A549 (cell line): ENCODE measurements at regions not wholly inside any gene's neighbourhood (a gene's known extent, or its start where the extent isn't known, plus 50 kb on each side); places are given as distances from the start of the nearest gene placed in this dataset.

Source experiments
- ATAC-seq, 2 experiments: fragments of 200-7000 bp in 1 of 2; fragments of >200 bp in 1 of 2; cut with Nextera tagmentation in 1 of 2; cut with Tn5 transposase in 1 of 2; 3 replicates each; pipeline versions ENCODE4 v1.8.0 to v1.9.1; 2018 to 2020; ENCODE audit warnings: mild to moderate bottlenecking in 1 of 2, moderate library complexity in 1 of 2
- CTCF ChIA-PET: fragments of 300-600 bp; sonication (Branson Sonifier 250); formaldehyde crosslinking; extraction: SDS; loops from one replicate; lab custom pipeline; 2021; ENCODE audit warnings: antibody characterized with exemption, inconsistent platforms; lab: Yijun Ruan, JAX
- POLR2A ChIA-PET: fragments of 350-600 bp; formaldehyde crosslinking; extraction: SDS; loops from one replicate; lab custom pipeline; 2021; ENCODE audit warnings: antibody characterized with exemption, inconsistent platforms; lab: Yijun Ruan, JAX
- DNase-seq, 2 experiments: peaks; one replicate each; pipeline versions ENCODE4 v3.0.0 to v3.0.0-alpha.2; 2011 to 2016; ENCODE audit warnings: low read depth in 1 of 2, low spot score in 1 of 2
- FAIRE-seq: peaks from 2 replicates; lab custom pipeline; 2011; peaks lifted over from hg19 to GRCh38; lab: Jason Lieb, UNC
- H3K27ac ChIP-seq, 2 experiments: fragments of >200 bp; sonication (Bioruptor Twin); formaldehyde crosslinking; 3 replicates each; pipeline ENCODE4 v1.5.1; 2016 to 2017
- H3K4me1 ChIP-seq: fragments of >200 bp; sonication (Bioruptor Twin); formaldehyde crosslinking; 3 replicates; pipeline ENCODE4 v1.6.1; 2016
- H3K4me2 ChIP-seq: fragments of >200 bp; sonication (Bioruptor Twin); formaldehyde crosslinking; 3 replicates; pipeline ENCODE4 v1.6.1; 2016
- H3K4me3 ChIP-seq: fragments of >200 bp; sonication (Bioruptor Twin); formaldehyde crosslinking; 3 replicates; pipeline ENCODE4 v1.5.1; 2016
- H3K9me3 ChIP-seq: fragments of >200 bp; sonication (Bioruptor Twin); formaldehyde crosslinking; 3 replicates; pipeline ENCODE4 v1.6.1; 2016
- BCL3 ChIP-seq: fragments of >200 bp; sonication (Bioruptor Twin); formaldehyde crosslinking; IDR thresholded peaks from 3 replicates; pipeline ENCODE4 v1.6.1; 2016
- BHLHE40 ChIP-seq: IDR thresholded peaks from 2 replicates; pipeline ENCODE4 v1.6.1; 2012; ENCODE audit warnings: low read depth, low read length, inconsistent platforms
- CBX2 ChIP-seq: fragments of 200-600 bp; sonication (generic); IDR thresholded peaks from 2 replicates; pipeline ENCODE4 v1.6.1; 2016; ENCODE audit warnings: low read depth, mild to moderate bottlenecking, borderline replicate concordance
- CBX8 ChIP-seq: fragments of 200-600 bp; sonication (generic); IDR thresholded peaks from 2 replicates; pipeline ENCODE4 v1.6.1; 2016
- CHD2 ChIP-seq: fragments of 150-350 bp; IDR thresholded peaks from 2 replicates; pipeline ENCODE4 v1.6.1; 2014; ENCODE audit warnings: low read length; ENCODE audit not compliant: partially characterized antibody
- CHD4 ChIP-seq: fragments of 200-600 bp; sonication (generic); IDR thresholded peaks from 2 replicates; pipeline ENCODE4 v1.6.1; 2016; ENCODE audit warnings: antibody characterized with exemption, mild to moderate bottlenecking, borderline replicate concordance
- ELK1 ChIP-seq: fragments of 150-350 bp; IDR thresholded peaks from 2 replicates; pipeline ENCODE4 v1.6.1; 2014; ENCODE audit warnings: low read depth, mild to moderate bottlenecking, low read length
- HEYL ChIP-seq: fragments of 250-450 bp; sonication (Bioruptor Pico); IDR thresholded peaks from 2 replicates; pipeline ENCODE4 v1.8.0; 2021; ENCODE audit warnings: mild to moderate bottlenecking, moderate library complexity
- HMGXB4 ChIP-seq: fragments of 250-450 bp; sonication (Bioruptor Pico); IDR thresholded peaks from 2 replicates; pipeline ENCODE4 v1.5.0; 2021; ENCODE audit warnings: mild to moderate bottlenecking, moderate library complexity, borderline replicate concordance
- HOXB13 ChIP-seq: fragments of 250-450 bp; sonication (Bioruptor Pico); IDR thresholded peaks from 2 replicates; pipeline ENCODE4 v1.5.0; 2020; ENCODE audit warnings: low read depth, mild to moderate bottlenecking, moderate library complexity
- HOXB5 ChIP-seq: fragments of 250-450 bp; sonication (Bioruptor Pico); IDR thresholded peaks from 2 replicates; pipeline ENCODE4 v1.5.0; 2020; ENCODE audit warnings: mild to moderate bottlenecking, moderate library complexity
- JUN ChIP-seq, 2 experiments: fragments of >200 bp; sonication (Bioruptor Twin); formaldehyde crosslinking; IDR thresholded peaks; 2 replicates in 1 of 2; 3 replicates in 1 of 2; pipeline ENCODE4 v1.6.1; 2016 to 2017
- JUNB ChIP-seq: fragments of >200 bp; sonication (Bioruptor Twin); formaldehyde crosslinking; IDR thresholded peaks from 2 replicates; pipeline ENCODE4 v1.6.1; 2016
- KDM1A ChIP-seq: fragments of 200-600 bp; sonication (generic); IDR thresholded peaks from 2 replicates; pipeline ENCODE4 v1.6.1; 2016; ENCODE audit warnings: low read depth, mild to moderate bottlenecking
- KDM5A ChIP-seq: fragments of 200-600 bp; sonication (generic); IDR thresholded peaks from 2 replicates; pipeline ENCODE4 v1.6.1; 2016; ENCODE audit warnings: antibody characterized with exemption, mild to moderate bottlenecking
- MYC ChIP-seq: IDR thresholded peaks from 2 replicates; pipeline ENCODE4 v1.6.1; 2012; ENCODE audit warnings: mild to moderate bottlenecking, inconsistent platforms, low read length, improper control_type of control experiment, borderline replicate concordance
- NFE2L2 ChIP-seq: fragments of 150-350 bp; conservative IDR thresholded peaks from 2 replicates; pipeline ENCODE4 v1.6.1; 2014; ENCODE audit warnings: low read length
- NPAS2 ChIP-seq: fragments of 250-450 bp; sonication (Bioruptor Pico); IDR thresholded peaks from 2 replicates; pipeline ENCODE4 v1.8.0; 2022; ENCODE audit warnings: mild to moderate bottlenecking, moderate library complexity, borderline replicate concordance
- POLR2AphosphoS2 ChIP-seq: conservative IDR thresholded peaks from 2 replicates; pipeline ENCODE4 v1.6.1; 2012; ENCODE audit warnings: low read length, improper control_type of control experiment, inconsistent platforms
- REST ChIP-seq: fragments of 200-600 bp; sonication (generic); IDR thresholded peaks from 2 replicates; pipeline ENCODE4 v1.6.1; 2016; ENCODE audit warnings: antibody characterized with exemption, mild to moderate bottlenecking, moderate library complexity
- RFX5 ChIP-seq: fragments of 450-650 bp; IDR thresholded peaks from 2 replicates; pipeline ENCODE4 v1.7.1; 2014; ENCODE audit warnings: antibody characterized with exemption, mild to moderate bottlenecking, moderate library complexity
- RNF2 ChIP-seq: fragments of 200-600 bp; sonication (generic); IDR thresholded peaks from 2 replicates; pipeline ENCODE4 v1.6.1; 2016; ENCODE audit warnings: low read depth, mild to moderate bottlenecking, antibody characterized with exemption, moderate library complexity, borderline replicate concordance
- SMC3 ChIP-seq: fragments of >200 bp; sonication (Bioruptor Twin); formaldehyde crosslinking; IDR thresholded peaks from 3 replicates; pipeline ENCODE4 v1.6.1; 2018; ENCODE audit warnings: inconsistent platforms
- TFCP2L1 ChIP-seq: fragments of 250-450 bp; sonication (Bioruptor Pico); IDR thresholded peaks from 2 replicates; pipeline ENCODE4 v1.5.0; 2021; ENCODE audit warnings: mild to moderate bottlenecking
- TP53 ChIP-seq: fragments of 250-450 bp; sonication (Bioruptor Pico); IDR thresholded peaks from 2 replicates; pipeline ENCODE4 v1.5.0; 2021; ENCODE audit warnings: mild to moderate bottlenecking, moderate library complexity
- USF2 ChIP-seq: fragments of 450-650 bp; IDR thresholded peaks from 2 replicates; pipeline ENCODE4 v1.6.1; 2014; ENCODE audit warnings: antibody characterized with exemption
- ZC3H11A ChIP-seq: fragments of 450-650 bp; IDR thresholded peaks from 2 replicates; pipeline ENCODE4 v1.6.1; 2014; ENCODE audit warnings: antibody characterized with exemption, mild to moderate bottlenecking
- ZFP36 ChIP-seq: fragments of 450-650 bp; IDR thresholded peaks from 2 replicates; pipeline ENCODE4 v1.6.1; 2014; ENCODE audit warnings: borderline replicate concordance; ENCODE audit not compliant: partially characterized antibody
- ZNF302 ChIP-seq: fragments of 250-450 bp; sonication (Bioruptor Pico); IDR thresholded peaks from 2 replicates; pipeline ENCODE4 v1.9.0; 2021; ENCODE audit warnings: inconsistent platforms, mild to moderate bottlenecking, moderate library complexity
- ZSCAN20 ChIP-seq: fragments of 250-450 bp; sonication (Bioruptor Pico); IDR thresholded peaks from 2 replicates; pipeline ENCODE4 v1.8.0; 2022; ENCODE audit warnings: mild to moderate bottlenecking, moderate library complexity
- WGBS: methylation state at CpG from one replicate; pipeline ENCODE4 v1.1.6; 2017; ENCODE audit errors: missing lambda C conversion rate; 5-methylcytosine and 5-hydroxymethylcytosine counted together

GRCh38 chr7:153433223-153433622 is 619.0 kb upstream of the DPP6 start:
- no peaks in the 10 kb centered on the region for H3K9me3 ChIP-seq
- H3K4me3 ChIP-seq: no peak overlapping the region
- ChIA-PET POLR2A (no interaction called here), CTCF (no interaction called here)
- H3K4me2 ChIP-seq: no peak overlapping the region
- FAIRE-seq: no peak
- ATAC-seq: no peak
- H3K4me1 ChIP-seq: no peaks in the 10 kb centered on the region
- DNase-seq: no peak
- TF ChIP-seq REST (no peak), KDM1A (no peak), CHD4 (no peak), POLR2AphosphoS2 (no peak), USF2 (no peak), HOXB13 (no peak), CBX2 (no peak), JUNB (no peak), ZC3H11A (no peak), ZNF302 (CRISPR knock-in tag) (no peak), CHD2 (no peak), NFE2L2 (no peak), HMGXB4 (CRISPR knock-in tag) (no peak), HOXB5 (CRISPR knock-in tag) (no peak), HEYL (CRISPR knock-in tag) (no peak), JUN (IDR thresholded peaks at IDR 0.05) (no peak)
- H3K27ac ChIP-seq: no peak overlapping the region
- WGBS: 31% methylated on average over 8 of the region's 8 CpGs

- TF ChIP-seq ZSCAN20 (CRISPR knock-in tag): no peak
- TF ChIP-seq TFCP2L1 (CRISPR knock-in tag): no peak
- no peak for TF ChIP-seq HOXB13
- no peak for TF ChIP-seq NFE2L2
- TF ChIP-seq ZFP36: no peak
- TF ChIP-seq CBX2: no peak
- no peak for TF ChIP-seq CHD2
- no peak for TF ChIP-seq TP53 (CRISPR knock-in tag)
- no peak for TF ChIP-seq RFX5
- no peak for TF ChIP-seq SMC3
- TF ChIP-seq BCL3: no peak
- no peak for TF ChIP-seq CBX8
- no peak for TF ChIP-seq MYC
- no peak for TF ChIP-seq NPAS2 (CRISPR knock-in tag)
- no peak for TF ChIP-seq BHLHE40
- no peak for TF ChIP-seq ELK1
- TF ChIP-seq RNF2: no peak
- TF ChIP-seq KDM5A: no peak
- POLR2A ChIA-PET: no interaction called here
- FAIRE-seq: no peak
- H3K4me1 ChIP-seq: no peaks in the 10 kb centered on the region
- no peaks in the 10 kb centered on the region for H3K9me3 ChIP-seq
- 1% methylated on average over 3 of the region's 5 CpGs for WGBS
- no peak for DNase-seq
- no peak overlapping the region for H3K4me2 ChIP-seq
- no peak overlapping the region for H3K27ac ChIP-seq
- H3K4me3 ChIP-seq: no peak overlapping the region
- CTCF ChIA-PET: no interaction called here
- ATAC-seq: no peak
Measured at GRCh38 chr7:153440715-153441114, 611.5 kb upstream of the DPP6 start.
